Transverse colon (tissue), 4 donors: ENCODE measurements at regions not wholly inside any gene's neighbourhood (a gene's known extent, or its start where the extent isn't known, plus 50 kb on each side); places are given as distances from the start of the nearest gene placed in this dataset.

Source experiments
- DNase-seq: peaks from one replicate; pipeline ENCODE4 v3.0.0-alpha.2; 2019
- H3K27ac ChIP-seq, 4 donors: fragments of 200-600 bp; sonication (generic); 2 replicates each; pipeline ENCODE4 v1.5.1; 2016 to 2018; ENCODE audit warnings: inconsistent platforms in 4 of 4
- H3K27me3 ChIP-seq: fragments of 200-600 bp; sonication (generic); 2 replicates; pipeline ENCODE4 v1.5.1; 2017; ENCODE audit warnings: inconsistent platforms
- H3K36me3 ChIP-seq, 4 donors: fragments of 200-600 bp; sonication (generic); 2 replicates each; pipeline ENCODE4 v1.5.1; 2017 to 2019; ENCODE audit warnings: inconsistent platforms in 4 of 4
- H3K4me1 ChIP-seq, 4 donors: fragments of 200-600 bp; sonication (generic); 2 replicates each; pipeline ENCODE4 v1.5.1; 2017 to 2020; ENCODE audit warnings: inconsistent platforms in 4 of 4
- H3K4me3 ChIP-seq, 4 donors: fragments of 200-600 bp; sonication (generic); 1 replicate in 1 of 4; 2 replicates in 3 of 4; pipeline versions ENCODE4 v1.5.1 to v1.6.1; 2017 to 2019; ENCODE audit warnings: inconsistent platforms in 4 of 4
- H3K9me3 ChIP-seq, 2 donors: fragments of 200-600 bp; sonication (generic); 2 replicates each; pipeline ENCODE4 v1.5.1; 2017 to 2019; ENCODE audit warnings: inconsistent platforms in 2 of 2
- EP300 ChIP-seq: sonication (generic); formaldehyde crosslinking; IDR thresholded peaks from one replicate; pipeline ENCODE4 v1.6.1; 2017; ENCODE audit warnings: antibody characterized with exemption, low read depth
- POLR2A ChIP-seq: fragments of 450-650 bp; IDR thresholded peaks from one replicate; pipeline ENCODE4 v1.6.1; 2016; ENCODE audit warnings: antibody characterized with exemption, mild to moderate bottlenecking, moderate library complexity
- POLR2AphosphoS5 ChIP-seq, 3 donors: sonication (generic); formaldehyde crosslinking; IDR thresholded peaks; one replicate each; pipeline ENCODE4 v1.6.1; 2016; ENCODE audit warnings: antibody characterized with exemption in 3 of 3
- WGBS, 2 donors: methylation state at CpG; one replicate each; pipeline ENCODE4 v1.1.5; 2018; ENCODE audit warnings: low coverage in 1 of 2; 5-methylcytosine and 5-hydroxymethylcytosine counted together
- in situ Hi-C, 4 donors: fragments of 200-750 bp; cut with MboI; loops; one replicate each; pipeline versions ENCODE4 v1.15.0 to v1.15.1; 2017; ENCODE audit warnings: low sequenced_read_pairs in 3 of 4, low pct_ligation_motif_present in 1 of 4, low pct_unique_long_range_greater_than_20kb in 1 of 4
- intact Hi-C: fragments of 100-400 bp; cut with DNase I; formaldehyde crosslinking; loops from one replicate; pipeline ENCODE4 v1.15.1; 2023; ENCODE audit warnings: low total_unique reads
- TF ChIP-seq, protein P1 (sequence below), 5 experiments: fragments of 200-600 bp in 3 of 5; fragments of 450-650 bp in 2 of 5; sonication (generic) in 3 of 5; IDR thresholded peaks; 1 replicate in 2 of 5; 2 replicates in 3 of 5; pipeline ENCODE4 v1.5.1; 2016 to 2017; ENCODE audit warnings: antibody characterized with exemption in 5 of 5, inconsistent platforms in 3 of 5, mild to moderate bottlenecking in 2 of 5, moderate library complexity in 1 of 5

DNA sequence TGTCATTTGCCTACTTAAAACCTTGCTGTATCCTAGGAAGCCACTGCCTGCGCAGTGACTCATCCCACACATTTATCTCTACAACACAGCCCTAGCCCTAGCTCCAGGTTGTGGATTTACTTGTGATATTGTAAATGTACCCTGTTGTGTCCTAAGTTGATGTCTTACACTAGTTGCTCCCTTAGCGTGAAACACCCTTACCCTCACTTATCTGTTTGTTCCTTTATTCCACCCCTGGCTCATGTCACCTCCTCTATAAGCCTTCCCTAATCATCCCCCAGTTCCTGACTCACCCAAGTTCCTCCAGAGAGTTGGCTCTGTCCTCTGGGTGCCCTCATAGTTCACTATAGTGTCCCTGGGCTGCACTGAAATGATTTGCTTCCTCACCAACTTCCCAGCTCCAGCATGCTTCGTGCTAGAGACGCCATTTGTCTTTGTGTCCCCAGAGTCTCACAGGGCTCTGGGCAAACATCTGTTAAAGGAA, 431.8 kb upstream of the FAT3 start:
- no peak overlapping the region for H3K27ac ChIP-seq
- no peaks in the 10 kb centered on the region for H3K27me3 ChIP-seq
- no peaks in the 10 kb centered on the region for H3K36me3 ChIP-seq
- 92 to 97% methylated on average over 3 to 4 of the region's 4 CpGs for WGBS, 2 donors
- no peak for DNase-seq
- in situ Hi-C loops (no loop called here), intact Hi-C loops (no loop called here)
- no peak overlapping the region for H3K4me3 ChIP-seq
- no peak for TF ChIP-seq POLR2A
- TF ChIP-seq, protein P1, sequence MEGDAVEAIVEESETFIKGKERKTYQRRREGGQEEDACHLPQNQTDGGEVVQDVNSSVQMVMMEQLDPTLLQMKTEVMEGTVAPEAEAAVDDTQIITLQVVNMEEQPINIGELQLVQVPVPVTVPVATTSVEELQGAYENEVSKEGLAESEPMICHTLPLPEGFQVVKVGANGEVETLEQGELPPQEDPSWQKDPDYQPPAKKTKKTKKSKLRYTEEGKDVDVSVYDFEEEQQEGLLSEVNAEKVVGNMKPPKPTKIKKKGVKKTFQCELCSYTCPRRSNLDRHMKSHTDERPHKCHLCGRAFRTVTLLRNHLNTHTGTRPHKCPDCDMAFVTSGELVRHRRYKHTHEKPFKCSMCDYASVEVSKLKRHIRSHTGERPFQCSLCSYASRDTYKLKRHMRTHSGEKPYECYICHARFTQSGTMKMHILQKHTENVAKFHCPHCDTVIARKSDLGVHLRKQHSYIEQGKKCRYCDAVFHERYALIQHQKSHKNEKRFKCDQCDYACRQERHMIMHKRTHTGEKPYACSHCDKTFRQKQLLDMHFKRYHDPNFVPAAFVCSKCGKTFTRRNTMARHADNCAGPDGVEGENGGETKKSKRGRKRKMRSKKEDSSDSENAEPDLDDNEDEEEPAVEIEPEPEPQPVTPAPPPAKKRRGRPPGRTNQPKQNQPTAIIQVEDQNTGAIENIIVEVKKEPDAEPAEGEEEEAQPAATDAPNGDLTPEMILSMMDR (IDR thresholded peaks at IDR 0.05): no peak
- no peak for TF ChIP-seq POLR2AphosphoS5 (IDR thresholded peaks at IDR 0.05)
- TF ChIP-seq EP300: no peak
- no peaks in the 10 kb centered on the region for H3K9me3 ChIP-seq
- no peaks in the 10 kb centered on the region for H3K4me1 ChIP-seq

DNA sequence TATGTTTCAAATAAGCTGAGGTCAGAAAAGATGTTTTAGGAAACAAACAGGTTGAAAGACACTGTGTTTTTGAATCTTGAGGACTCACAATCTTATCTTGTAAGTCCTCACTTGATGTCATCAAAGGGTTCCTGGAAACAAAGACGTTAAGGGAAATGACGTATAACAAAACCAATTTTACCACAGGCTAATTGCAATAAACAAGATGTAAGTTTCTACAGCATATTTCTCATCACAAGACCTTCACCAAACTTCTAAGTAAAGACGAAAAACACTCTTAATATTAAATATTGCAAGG, 433.5 kb upstream of the FAT3 start:
- no peak for DNase-seq
- 43 to 68% methylated on average over 3 of the region's 3 CpGs for WGBS, 2 donors
- no peak for TF ChIP-seq POLR2A
- TF ChIP-seq, protein P1 (IDR thresholded peaks at IDR 0.05): no peak
- TF ChIP-seq EP300: no peak
- TF ChIP-seq POLR2AphosphoS5 (IDR thresholded peaks at IDR 0.05): no peak
- Histone ChIP-seq H3K9me3 (no peaks in the 10 kb centered on the region), H3K4me1 (no peaks in the 10 kb centered on the region), H3K36me3 (no peaks in the 10 kb centered on the region), H3K27me3 (no peaks in the 10 kb centered on the region), H3K4me3 (no peak overlapping the region), H3K27ac (no peak overlapping the region)
- in situ Hi-C loops: no loop called here
- intact Hi-C loops: no loop called here

DNA sequence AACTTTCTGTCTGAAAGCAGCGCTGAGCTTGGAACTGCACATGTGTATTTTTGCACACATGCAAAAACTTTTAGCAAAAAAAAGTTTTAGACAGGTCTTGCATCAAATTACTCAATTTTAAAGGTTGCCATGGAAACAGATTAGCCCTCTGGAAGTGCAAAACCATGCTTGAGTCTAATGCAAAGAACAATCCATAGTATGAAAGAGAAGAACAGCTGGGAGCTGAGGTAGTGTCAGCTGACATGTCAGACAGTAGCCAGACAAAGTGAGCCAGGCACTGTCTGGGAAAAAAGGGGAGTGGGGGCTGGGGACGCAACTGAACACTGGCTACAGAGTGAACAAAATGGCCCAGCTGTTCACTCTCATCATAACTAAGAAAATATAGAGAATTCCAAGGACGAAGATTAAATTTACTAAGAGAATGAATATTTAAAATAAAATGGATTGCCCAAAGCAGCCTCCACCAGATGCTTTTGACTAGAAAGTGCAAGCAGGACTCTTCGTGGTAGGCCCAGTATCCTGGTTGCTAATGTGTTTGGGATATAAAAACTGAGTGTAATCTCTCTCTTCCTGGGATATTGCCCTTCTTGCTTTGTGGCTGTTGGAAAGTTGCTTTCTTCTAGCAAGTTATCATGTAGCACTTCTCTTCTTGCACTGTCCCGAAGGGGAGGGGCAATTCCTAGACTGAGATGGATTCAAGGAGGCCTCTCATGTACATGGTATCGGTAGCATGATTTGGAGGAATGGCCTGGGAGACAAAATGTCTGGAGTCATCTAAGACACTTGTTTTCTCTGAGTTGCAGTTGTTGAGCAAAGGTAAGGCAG, 434.1 kb upstream of the FAT3 start:
- 72 to 85% methylated on average over 6 of the region's 6 CpGs for WGBS, 2 donors
- Histone ChIP-seq H3K4me3 (no peak overlapping the region), H3K27ac (no peak overlapping the region), H3K27me3 (no peaks in the 10 kb centered on the region), H3K36me3 (no peaks in the 10 kb centered on the region), H3K4me1 (no peaks in the 10 kb centered on the region), H3K9me3 (no peaks in the 10 kb centered on the region)
- TF ChIP-seq POLR2A: no peak
- no peak for DNase-seq
- intact Hi-C loops (no loop called here), in situ Hi-C loops (no loop called here)

DNA sequence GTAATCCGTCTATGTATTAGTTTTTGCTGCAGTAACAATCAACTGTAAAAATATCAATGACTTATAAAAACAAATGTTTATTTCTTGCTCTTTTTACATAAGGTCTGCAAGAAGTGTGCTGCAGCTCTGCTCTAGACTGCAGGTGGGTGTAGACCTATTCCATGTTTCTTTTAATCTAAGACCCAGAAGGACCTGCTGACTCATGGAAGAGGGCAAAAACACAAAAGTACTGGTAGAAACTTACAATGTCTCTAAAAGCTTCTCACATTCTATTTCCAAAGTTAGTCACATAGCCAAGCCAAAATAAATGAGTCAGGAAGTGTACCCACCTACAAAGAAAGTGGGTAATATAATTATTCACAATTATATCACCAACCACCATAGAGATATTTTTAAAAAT, 435.9 kb upstream of the FAT3 start:
- WGBS, 2 donors: 91% methylated on average over 1 of the region's 1 CpG
- Histone ChIP-seq H3K4me1 (no peaks in the 10 kb centered on the region), H3K9me3 (no peaks in the 10 kb centered on the region), H3K36me3 (no peaks in the 10 kb centered on the region), H3K27me3 (no peaks in the 10 kb centered on the region), H3K4me3 (no peak overlapping the region), H3K27ac (no peak overlapping the region)
- no peak for DNase-seq
- in situ Hi-C loops (no loop called here), intact Hi-C loops (no loop called here)
- TF ChIP-seq, protein P1 (IDR thresholded peaks at IDR 0.05): no peak
- TF ChIP-seq EP300 (no peak), POLR2A (no peak)

DNA sequence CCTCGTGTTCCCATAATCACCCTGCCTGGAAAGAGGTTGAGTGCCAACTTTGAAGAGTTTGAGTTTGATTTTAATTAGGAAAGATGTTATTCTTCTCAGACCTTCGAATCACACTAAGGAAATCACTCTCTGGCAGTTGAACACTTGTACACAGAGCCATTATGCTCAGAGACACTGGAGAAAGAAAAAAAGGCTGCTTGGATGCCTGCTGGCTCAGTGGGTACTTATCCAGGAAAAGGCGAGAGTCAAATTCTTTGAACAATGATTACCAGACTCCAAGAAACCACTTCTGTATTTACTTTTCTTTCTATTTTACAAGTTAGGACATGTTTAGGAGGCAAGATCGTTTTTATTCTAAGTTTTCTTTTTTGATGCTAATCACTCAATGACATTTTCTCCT, 438.5 kb upstream of the FAT3 start:
- no peak overlapping the region for H3K4me3 ChIP-seq
- TF ChIP-seq EP300 (no peak), POLR2A (no peak), POLR2AphosphoS5 (IDR thresholded peaks at IDR 0.05) (no peak)
- TF ChIP-seq, protein P1 (IDR thresholded peaks at IDR 0.05): no peak
- in situ Hi-C loops (no loop called here), intact Hi-C loops (no loop called here)
- DNase-seq: no peak
- no peaks in the 10 kb centered on the region for H3K27me3 ChIP-seq
- H3K27ac ChIP-seq: no peak overlapping the region
- no peaks in the 10 kb centered on the region for H3K9me3 ChIP-seq
- no peaks in the 10 kb centered on the region for H3K4me1 ChIP-seq
- H3K36me3 ChIP-seq: no peaks in the 10 kb centered on the region
- WGBS, 2 donors: 53 to 60% methylated on average over 4 of the region's 4 CpGs
